HG03575 (cell line): ENCODE measurements at regions not wholly inside any gene's neighbourhood (a gene's known extent, or its start where the extent isn't known, plus 50 kb on each side); places are given as distances from the start of the nearest gene placed in this dataset.

Source experiments
- ATAC-seq: cut with Tn5 transposase; IDR thresholded peaks from one replicate; pipeline ENCODE4 v1.9.1; 2021; ENCODE audit not compliant: unreplicated experiment, insufficient number of reproducible peaks, low FRiP score; ENCODE audit errors: extremely low read depth

GRCh38 chr1:38534473-38534823, 325.1 kb downstream of the RRAGC start:
- ATAC-seq: no peak

DNA sequence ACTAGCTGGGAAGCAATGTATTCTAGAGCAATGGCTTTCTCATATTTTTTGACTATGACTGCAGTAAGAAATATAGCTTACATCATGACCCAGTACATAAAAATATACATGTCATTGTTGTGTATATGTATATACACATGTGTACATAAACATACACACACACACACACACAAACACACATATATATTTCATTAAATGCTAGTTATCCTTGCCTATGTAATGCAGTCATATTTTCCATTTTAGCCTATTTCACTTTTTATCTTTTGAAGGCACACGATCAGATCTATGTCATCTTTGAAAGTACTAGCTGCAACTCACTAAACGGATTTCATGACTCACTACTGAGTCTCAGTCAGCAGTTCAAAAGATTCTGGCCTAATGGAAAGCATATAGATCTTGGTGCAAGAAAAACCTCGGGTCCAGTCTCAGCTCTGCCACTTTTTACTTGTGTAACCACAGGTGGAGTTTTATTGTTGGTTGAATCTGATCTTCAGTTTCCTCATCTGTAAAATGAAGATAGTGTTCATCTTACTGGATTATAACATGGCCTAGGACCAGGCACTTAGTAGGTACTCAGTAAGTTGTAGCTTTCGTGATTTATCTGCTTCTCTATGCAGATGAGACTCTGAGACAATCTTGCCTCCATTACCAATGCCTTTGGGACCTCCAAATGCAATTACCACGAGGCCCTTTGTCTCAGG, 325.6 kb downstream of the RRAGC start:
- ATAC-seq: no peak

- ATAC-seq: no peak
These were observed 328.6 kb downstream of the RRAGC start for GRCh38 chr1:38530957-38531356.

DNA sequence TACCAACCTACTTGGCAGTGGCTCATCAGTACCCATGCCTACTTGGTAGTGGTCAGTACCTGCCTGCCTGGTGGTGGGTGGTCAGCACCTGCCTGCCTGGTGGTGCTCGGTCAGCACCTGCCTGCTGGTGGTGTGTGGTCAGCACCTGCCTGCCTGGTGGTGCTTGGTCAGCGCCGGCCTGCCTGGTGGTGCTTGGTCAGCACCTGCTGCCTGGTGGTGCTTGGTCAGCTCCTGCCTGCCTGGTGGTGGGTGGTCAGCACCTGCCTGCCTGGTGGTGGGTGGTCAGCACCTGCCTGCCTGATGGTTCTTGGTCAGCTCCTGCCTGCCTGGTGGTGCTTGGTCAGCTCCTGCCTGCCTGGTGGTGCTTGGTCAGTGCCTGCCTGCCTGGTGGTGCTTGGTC, 329.6 kb downstream of the RRAGC start:
- ATAC-seq: no peak

DNA sequence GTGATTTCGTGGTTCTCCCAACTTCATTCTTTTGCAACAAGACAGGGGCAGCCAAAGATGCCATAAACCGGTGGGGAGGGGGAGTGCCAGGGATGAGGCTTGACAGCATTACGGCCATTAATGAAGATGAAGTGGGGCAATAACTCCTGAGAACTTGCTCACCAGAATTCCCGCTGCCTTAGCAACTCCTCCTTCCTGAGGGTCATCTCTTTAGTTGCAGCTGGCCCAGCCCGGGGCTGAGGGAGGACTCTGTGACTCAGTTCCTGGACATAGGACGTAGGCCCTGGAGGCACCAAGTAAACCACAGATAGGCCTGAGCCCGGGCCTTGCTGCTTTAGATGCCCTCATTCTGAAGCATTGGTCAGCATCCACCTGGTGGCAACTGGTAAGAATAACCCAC, 330.2 kb downstream of the RRAGC start:
- ATAC-seq: no peak

DNA sequence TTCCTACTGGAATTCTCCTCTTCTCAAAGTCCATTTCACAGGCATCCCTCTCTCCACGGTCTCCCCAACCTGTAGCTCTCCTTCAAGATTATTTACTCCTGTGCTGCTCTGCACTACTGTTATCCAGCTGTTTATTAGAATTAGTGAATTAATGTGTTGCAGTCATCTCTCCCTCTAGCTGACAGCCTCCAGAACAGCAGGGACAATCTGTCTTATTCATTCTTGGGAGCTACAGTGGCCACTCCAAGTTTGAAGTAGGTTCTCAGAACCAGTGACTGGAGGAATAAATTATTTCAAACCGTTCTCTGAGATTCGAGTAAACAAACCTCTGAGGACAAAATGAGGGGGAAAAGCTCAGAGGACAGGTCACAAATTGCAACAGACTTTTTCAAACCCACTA, 330.9 kb downstream of the RRAGC start:
- ATAC-seq: no peak

GRCh38 chr1:38527373-38527966, 332.1 kb downstream of the RRAGC start:
- ATAC-seq: no peak

DNA sequence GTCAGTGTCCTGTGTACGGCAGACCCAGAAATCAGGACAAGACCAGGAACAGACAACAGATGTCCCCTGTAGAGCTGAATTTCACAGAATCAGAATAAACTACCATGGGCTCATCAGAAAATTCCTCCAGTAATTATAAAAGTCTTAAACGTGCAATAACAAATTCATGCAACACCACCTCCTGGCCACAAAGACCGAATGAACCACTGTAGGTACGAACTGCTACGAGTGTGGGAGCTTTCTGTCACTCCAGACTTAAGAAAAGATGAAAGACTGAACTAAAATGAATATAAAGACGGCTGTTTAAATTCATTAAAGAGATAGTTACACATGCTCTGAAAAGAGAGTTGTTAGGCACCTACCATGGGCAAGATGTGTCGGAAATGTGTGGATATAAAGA, 333.5 kb downstream of the RRAGC start:
- ATAC-seq: no peak

DNA sequence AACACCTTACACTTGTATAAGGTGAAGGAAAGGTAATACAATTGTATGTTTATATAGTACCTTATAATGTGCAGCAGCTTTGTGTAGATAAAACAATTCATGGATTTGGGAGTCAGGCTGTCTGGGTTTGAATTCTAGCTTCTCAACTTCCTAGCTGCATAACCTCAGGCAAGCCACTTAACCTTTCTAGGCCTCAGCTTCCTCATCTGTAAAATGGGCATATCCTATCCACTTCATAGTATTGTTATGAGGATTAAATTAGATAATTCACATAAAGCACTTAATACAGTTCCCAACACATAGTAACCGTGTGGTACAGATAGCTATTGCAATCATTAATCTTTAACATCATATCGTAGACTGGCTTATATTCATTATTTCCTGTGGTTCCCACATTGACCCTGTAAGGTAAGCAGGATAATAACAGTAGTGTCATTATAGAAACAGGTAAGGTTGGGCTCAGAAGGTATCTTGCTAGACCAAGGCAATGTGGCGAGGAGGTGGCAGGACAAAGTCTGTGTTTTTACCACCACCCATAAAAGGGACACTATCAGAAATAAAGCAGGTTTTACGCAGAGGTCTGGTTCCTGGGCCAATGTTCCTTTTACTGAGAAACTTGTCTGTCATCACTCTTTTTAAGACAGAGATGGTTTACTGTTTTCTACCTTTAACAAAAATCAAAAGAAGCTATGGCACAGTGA, 334.1 kb downstream of the RRAGC start:
- ATAC-seq: no peak

GRCh38 chr1:38524025-38524641, 335.4 kb downstream of the RRAGC start:
- ATAC-seq: no peak

GRCh38 chr1:38523568-38523939, 336.0 kb downstream of the RRAGC start:
- ATAC-seq: no peak

- no peak for ATAC-seq
These were observed 336.5 kb downstream of the RRAGC start for GRCh38 chr1:38522915-38523567.

GRCh38 chr1:38516560-38516959, 343.0 kb downstream of the RRAGC start:
- ATAC-seq: no peak

DNA sequence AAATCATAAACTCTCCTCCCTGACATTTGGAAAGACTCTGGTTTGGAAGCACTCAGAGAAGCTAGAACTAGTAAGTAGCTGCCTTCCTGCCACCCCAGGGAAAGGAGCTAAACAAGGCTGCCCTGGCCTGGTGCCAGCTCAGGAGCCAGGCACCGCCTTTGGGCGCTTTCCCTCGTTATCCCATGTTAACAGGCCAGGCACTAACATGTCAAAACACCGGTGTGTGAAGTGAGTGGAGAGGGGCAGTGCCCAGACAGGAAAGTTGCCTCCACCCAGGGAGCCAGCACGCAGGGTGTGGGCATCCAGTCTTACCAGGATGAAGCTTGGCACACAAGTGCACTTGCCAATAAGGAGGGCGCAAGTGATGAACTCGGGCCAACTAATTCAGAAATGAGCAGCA, 346.8 kb downstream of the RRAGC start:
- ATAC-seq: no peak

DNA sequence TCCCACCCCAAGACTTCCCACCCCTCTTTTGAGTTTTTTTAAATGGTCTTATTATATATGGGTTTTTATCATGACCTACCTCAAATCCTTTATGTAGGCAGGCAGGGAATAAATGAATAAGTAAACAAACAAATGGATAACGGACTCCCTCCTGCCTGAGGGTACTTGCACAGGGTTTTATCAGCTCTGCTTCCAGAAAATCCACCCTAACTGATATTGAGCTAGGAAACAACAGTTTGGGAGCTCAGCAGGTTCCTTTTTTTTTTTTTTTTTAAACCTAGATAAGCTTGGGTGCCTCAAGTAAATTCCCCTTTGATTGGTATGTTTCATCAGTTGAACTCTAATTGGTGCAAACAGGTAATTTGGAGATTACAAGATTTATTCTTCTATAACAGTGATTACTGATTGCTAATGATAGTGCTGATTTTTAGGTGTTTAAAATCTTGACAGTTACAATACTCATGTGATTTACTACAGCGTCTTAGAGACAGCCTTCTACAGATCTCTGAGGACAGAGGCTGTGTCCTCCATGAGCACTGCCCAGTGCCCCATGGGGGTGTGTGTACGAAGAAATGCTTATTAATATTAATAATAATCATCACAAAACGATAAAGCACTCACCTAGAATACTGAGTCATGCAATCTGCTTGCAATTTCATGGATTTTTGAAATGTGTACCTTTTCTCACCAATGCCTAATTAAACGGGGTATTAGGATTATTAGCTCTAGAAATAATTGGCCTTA, 347.4 kb downstream of the RRAGC start:
- ATAC-seq: no peak

GRCh38 chr1:38508232-38508631, 351.3 kb downstream of the RRAGC start:
- ATAC-seq: no peak

DNA sequence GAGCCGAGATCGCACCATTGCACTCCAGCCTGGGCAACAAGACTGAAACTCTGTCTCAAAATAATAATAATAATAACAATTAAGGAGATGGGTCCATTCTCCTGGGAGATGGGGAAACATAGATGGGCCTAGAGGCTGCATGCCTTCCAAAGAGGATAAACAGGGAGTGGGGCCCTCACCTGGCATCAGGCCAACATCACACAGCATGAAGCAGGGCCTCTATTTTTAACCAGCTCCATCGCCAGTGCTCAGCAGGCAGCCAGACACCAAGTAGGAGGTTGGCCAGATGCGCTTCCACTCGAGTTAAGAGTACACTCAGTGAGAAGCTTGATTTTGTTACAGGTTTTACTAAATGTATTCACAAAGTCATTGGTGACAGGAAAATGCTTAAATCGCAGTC, 352.0 kb downstream of the RRAGC start:
- ATAC-seq: no peak

DNA sequence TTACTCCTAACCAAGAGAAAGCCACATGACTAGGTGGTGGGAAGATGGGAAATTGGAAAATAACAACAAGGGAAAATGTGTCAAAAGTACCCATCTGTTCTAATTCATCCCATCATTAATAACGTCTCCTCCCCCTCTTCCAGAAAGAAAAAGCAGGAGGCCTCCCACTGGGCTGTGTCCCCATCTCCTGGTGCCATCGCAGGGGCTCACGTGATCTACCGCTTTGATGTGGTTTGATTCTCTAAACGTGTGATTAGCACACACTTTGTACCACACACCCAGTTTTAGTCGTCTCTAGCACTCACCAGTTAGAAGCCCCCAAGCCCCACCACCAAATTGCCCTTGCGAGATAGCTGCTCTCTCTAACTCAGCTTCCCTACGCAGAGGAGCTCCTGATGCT, 353.6 kb downstream of the RRAGC start:
- ATAC-seq: no peak

DNA sequence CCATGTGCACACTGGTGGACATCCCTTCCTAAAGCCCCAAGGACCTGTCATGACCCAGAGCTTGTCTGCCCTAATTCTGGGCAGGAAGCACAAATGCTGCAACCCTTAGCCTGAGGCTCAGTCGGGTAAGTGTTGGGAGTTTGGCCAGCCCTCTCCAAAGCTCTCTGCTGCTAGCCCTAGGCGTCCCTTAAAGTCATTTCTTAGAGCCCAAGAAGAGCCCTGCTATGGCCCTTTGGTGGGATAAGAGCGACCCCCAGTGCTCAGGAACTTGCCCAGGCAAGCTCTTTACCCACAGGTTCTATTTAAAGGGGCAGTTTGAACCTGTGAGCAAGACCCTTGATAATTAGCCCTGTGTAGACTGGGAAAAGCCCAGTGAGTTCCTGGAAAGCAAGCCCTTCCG, 356.8 kb downstream of the RRAGC start:
- no peak for ATAC-seq
